ENCODE measurements at regions not wholly inside any gene's neighbourhood (a gene's known extent, or its start where the extent isn't known, plus 50 kb on each side); places are given as distances from the start of the nearest gene placed in this dataset.
"Not testable (repeated sequence)": the region's sequence is repeated elsewhere in the genome, so short reads cannot be mapped to it uniquely, and the experiment has no call there.

GRCh38 chr10:30170814-30171213, 111.4 kb upstream of the JCAD start:
- Mint-ChIP-seq H3K36me3 (no peaks in the 10 kb centered on the region), H3K27ac (no peak overlapping the region), H3K4me3 (no peak overlapping the region), H3K4me1 (ENCODE audit: unreplicated experiment) (peaks cover 14% of the 10 kb centered on the region), H3K9me3 (no peaks in the 10 kb centered on the region), H3K27me3 (no peaks in the 10 kb centered on the region)
- TF ChIP-seq, protein P1, sequence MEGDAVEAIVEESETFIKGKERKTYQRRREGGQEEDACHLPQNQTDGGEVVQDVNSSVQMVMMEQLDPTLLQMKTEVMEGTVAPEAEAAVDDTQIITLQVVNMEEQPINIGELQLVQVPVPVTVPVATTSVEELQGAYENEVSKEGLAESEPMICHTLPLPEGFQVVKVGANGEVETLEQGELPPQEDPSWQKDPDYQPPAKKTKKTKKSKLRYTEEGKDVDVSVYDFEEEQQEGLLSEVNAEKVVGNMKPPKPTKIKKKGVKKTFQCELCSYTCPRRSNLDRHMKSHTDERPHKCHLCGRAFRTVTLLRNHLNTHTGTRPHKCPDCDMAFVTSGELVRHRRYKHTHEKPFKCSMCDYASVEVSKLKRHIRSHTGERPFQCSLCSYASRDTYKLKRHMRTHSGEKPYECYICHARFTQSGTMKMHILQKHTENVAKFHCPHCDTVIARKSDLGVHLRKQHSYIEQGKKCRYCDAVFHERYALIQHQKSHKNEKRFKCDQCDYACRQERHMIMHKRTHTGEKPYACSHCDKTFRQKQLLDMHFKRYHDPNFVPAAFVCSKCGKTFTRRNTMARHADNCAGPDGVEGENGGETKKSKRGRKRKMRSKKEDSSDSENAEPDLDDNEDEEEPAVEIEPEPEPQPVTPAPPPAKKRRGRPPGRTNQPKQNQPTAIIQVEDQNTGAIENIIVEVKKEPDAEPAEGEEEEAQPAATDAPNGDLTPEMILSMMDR (conservative IDR thresholded peaks at IDR 0.05): no peak
- DNase-seq (ENCODE audit: extremely low spot score, unreplicated experiment): no peak

DNA sequence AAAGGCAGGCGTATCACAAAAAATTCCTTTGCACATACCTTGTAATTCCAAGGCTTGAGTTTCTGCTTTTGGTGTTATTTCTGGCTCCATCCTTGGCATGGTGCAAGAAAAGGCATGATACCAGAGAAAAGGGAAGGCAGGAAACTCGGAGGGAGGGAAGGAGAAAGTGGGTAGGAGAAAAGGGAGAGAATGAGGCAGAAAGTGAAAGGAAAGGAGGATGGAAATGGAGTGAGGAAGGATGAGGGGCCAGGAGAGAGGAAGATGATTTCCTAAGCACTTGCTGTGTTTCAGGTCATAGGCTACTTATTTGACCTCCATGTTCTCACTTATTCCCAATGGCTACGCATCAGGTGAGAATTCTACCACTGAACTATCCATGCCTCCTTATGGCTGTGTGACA, 110.8 kb upstream of the JCAD start:
- Mint-ChIP-seq H3K4me3 (no peak overlapping the region), H3K4me1 (ENCODE audit: unreplicated experiment) (peaks cover 14% of the 10 kb centered on the region), H3K27ac (no peak overlapping the region), H3K36me3 (no peaks in the 10 kb centered on the region), H3K9me3 (no peaks in the 10 kb centered on the region), H3K27me3 (no peaks in the 10 kb centered on the region)
- TF ChIP-seq, protein P1 (conservative IDR thresholded peaks at IDR 0.05): no peak
- no peak for DNase-seq (ENCODE audit: extremely low spot score, unreplicated experiment)

- Mint-ChIP-seq H3K9me3 (no peaks in the 10 kb centered on the region), H3K4me3 (no peak overlapping the region), H3K27ac (no peak overlapping the region), H3K36me3 (no peaks in the 10 kb centered on the region), H3K4me1 (ENCODE audit: unreplicated experiment) (peaks cover 14% of the 10 kb centered on the region), H3K27me3 (no peaks in the 10 kb centered on the region)
- TF ChIP-seq, protein P1 (conservative IDR thresholded peaks at IDR 0.05): no peak
- DNase-seq (ENCODE audit: extremely low spot score, unreplicated experiment): no peak
Observed at GRCh38 chr10:30169342-30169741, 110.0 kb upstream of the JCAD start.

- Mint-ChIP-seq H3K36me3 (no peaks in the 10 kb centered on the region), H3K27ac (no peak overlapping the region), H3K27me3 (no peaks in the 10 kb centered on the region), H3K4me1 (ENCODE audit: unreplicated experiment) (peaks cover 4% of the 10 kb centered on the region), H3K4me3 (no peak overlapping the region), H3K9me3 (no peaks in the 10 kb centered on the region)
- TF ChIP-seq, protein P1 (conservative IDR thresholded peaks at IDR 0.05): no peak
- DNase-seq (ENCODE audit: extremely low spot score, unreplicated experiment): no peak
Observed at GRCh38 chr10:30166929-30167328, 107.5 kb upstream of the JCAD start.

- H3K27ac Mint-ChIP-seq; DNase-seq (ENCODE audit: extremely low spot score, unreplicated experiment); H3K4me1 Mint-ChIP-seq (ENCODE audit: unreplicated experiment); H3K4me3 Mint-ChIP-seq; H3K27me3 Mint-ChIP-seq; H3K36me3 Mint-ChIP-seq; H3K9me3 Mint-ChIP-seq: not testable (repeated sequence)
Observed at GRCh38 chr10:30163410-30163809, 104.0 kb upstream of the JCAD start.

- H3K27me3 Mint-ChIP-seq; H3K9me3 Mint-ChIP-seq; H3K36me3 Mint-ChIP-seq; H3K27ac Mint-ChIP-seq; H3K4me1 Mint-ChIP-seq (ENCODE audit: unreplicated experiment); H3K4me3 Mint-ChIP-seq; DNase-seq (ENCODE audit: extremely low spot score, unreplicated experiment): not testable (repeated sequence)
Observed at GRCh38 chr10:30162796-30163195, 103.4 kb upstream of the JCAD start.

GRCh38 chr10:30160271-30160982, 101.0 kb upstream of the JCAD start:
- TF ChIP-seq, protein P1 (conservative IDR thresholded peaks at IDR 0.05): no peak
- Mint-ChIP-seq H3K27me3 (no peaks in the 10 kb centered on the region), H3K27ac (no peak overlapping the region), H3K4me3 (no peak overlapping the region), H3K4me1 (ENCODE audit: unreplicated experiment) (peaks cover 4% of the 10 kb centered on the region), H3K9me3 (no peaks in the 10 kb centered on the region), H3K36me3 (no peaks in the 10 kb centered on the region)
- no peak for DNase-seq (ENCODE audit: extremely low spot score, unreplicated experiment)

DNA sequence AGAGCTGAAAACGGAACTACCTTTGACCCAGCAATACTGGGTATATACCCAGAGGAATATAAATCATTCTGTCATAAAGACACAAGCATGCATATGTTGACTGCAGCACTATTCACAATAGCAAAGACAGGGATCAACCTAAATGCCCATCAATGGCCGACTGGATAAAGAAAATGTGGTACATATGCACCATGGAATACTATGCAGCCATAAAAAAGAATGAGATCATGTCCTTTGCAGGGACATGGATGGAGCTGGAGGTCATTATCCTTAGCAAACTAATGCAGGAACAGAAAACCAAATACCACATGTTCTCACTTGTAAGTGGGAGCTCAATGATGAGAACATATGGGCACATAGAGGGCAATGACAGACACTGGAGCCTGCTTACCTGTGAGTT, 100.2 kb upstream of the JCAD start:
- not testable (repeated sequence) for H3K27me3 Mint-ChIP-seq; H3K9me3 Mint-ChIP-seq; H3K36me3 Mint-ChIP-seq; DNase-seq (ENCODE audit: extremely low spot score, unreplicated experiment); H3K27ac Mint-ChIP-seq; H3K4me3 Mint-ChIP-seq
- H3K4me1 Mint-ChIP-seq (ENCODE audit: unreplicated experiment): peaks cover 13% of the 10 kb centered on the region

All from type B pancreatic cell (in vitro differentiated cells).